ENCODE measurements at regions not wholly inside any gene's neighbourhood (a gene's known extent, or its start where the extent isn't known, plus 50 kb on each side); places are given as distances from the start of the nearest gene placed in this dataset.
A peak's percentile ranks its signal among the peaks of the same experiment; 100 is the strongest.

DNA sequence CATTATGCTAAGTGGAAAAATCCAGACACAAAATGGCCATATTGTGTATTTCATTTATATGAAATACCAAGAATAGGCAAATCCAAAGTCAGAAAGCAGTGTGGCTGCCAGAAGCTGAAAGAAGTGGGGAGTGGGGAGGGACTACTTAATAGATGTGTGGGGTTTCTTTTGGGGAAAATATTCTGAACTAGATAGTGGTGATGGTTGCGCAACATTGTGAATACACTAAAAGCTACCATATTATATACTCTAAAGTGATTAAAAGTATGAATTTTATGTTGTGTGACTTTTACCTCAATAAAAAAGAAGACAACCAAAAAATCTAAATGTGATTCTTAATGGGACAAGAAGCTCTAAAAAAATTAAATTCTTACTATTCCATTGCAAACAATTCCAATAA is 272.6 kb downstream of the DAD1 start:
- Histone ChIP-seq H3K4me3 (no peak overlapping the region), H3K9me3 (replicated peaks in 1 of 3) (no peaks in the 10 kb centered on the region), H3K4me1 (replicated peaks in 1 of 2) (no peaks in the 10 kb centered on the region), H3K36me3 (replicated peaks in 1 of 2) (no peaks in the 10 kb centered on the region), H3K27me3 (peaks cover 5% of the 10 kb centered on the region), H3K27ac (no peak overlapping the region)
- intact Hi-C loops (cut with DNase I) = loop anchor here in 1 of 2 donors (5.0 to 10.0 kb wide), 2 partner anchors 61 to 158 kb away; no protein-coding TSS in a partner anchor
- no peak for DNase-seq
- WGBS, 4 donors = 75 to 91% (median 81%) methylated on average over 1 of the region's 1 CpG
- TF ChIP-seq POLR2A (IDR thresholded peaks at IDR 0.05) = no peak
- TF ChIP-seq, protein P1, sequence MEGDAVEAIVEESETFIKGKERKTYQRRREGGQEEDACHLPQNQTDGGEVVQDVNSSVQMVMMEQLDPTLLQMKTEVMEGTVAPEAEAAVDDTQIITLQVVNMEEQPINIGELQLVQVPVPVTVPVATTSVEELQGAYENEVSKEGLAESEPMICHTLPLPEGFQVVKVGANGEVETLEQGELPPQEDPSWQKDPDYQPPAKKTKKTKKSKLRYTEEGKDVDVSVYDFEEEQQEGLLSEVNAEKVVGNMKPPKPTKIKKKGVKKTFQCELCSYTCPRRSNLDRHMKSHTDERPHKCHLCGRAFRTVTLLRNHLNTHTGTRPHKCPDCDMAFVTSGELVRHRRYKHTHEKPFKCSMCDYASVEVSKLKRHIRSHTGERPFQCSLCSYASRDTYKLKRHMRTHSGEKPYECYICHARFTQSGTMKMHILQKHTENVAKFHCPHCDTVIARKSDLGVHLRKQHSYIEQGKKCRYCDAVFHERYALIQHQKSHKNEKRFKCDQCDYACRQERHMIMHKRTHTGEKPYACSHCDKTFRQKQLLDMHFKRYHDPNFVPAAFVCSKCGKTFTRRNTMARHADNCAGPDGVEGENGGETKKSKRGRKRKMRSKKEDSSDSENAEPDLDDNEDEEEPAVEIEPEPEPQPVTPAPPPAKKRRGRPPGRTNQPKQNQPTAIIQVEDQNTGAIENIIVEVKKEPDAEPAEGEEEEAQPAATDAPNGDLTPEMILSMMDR (IDR thresholded peaks at IDR 0.05) = no peak

DNA sequence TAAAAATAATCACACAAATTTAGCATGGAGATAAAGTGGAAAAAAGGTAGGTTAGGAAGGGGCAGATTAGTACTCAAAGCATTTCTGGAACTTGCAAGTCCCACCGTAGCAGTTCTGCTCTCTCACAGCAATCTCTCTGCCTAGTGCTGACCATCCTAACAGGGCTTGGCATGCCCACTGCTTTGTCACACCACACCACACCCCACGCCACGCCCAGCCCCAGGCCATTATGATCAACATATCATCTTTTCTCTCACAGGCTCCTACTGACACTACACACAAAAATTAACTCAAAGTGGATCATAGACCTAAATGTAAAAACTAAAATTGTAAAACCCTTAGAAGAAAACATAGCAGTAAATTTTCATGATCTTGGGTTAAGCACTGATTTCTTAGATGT is 273.7 kb downstream of the DAD1 start:
- 79 to 94% (median 86%) methylated on average over 3 of the region's 3 CpGs for WGBS, 4 donors
- no peak overlapping the region for H3K27ac ChIP-seq
- intact Hi-C loops (cut with DNase I) = loop anchor here in 1 of 2 donors (5.0 to 10.0 kb wide), 2 partner anchors 62 to 159 kb away; no protein-coding TSS in a partner anchor

DNA sequence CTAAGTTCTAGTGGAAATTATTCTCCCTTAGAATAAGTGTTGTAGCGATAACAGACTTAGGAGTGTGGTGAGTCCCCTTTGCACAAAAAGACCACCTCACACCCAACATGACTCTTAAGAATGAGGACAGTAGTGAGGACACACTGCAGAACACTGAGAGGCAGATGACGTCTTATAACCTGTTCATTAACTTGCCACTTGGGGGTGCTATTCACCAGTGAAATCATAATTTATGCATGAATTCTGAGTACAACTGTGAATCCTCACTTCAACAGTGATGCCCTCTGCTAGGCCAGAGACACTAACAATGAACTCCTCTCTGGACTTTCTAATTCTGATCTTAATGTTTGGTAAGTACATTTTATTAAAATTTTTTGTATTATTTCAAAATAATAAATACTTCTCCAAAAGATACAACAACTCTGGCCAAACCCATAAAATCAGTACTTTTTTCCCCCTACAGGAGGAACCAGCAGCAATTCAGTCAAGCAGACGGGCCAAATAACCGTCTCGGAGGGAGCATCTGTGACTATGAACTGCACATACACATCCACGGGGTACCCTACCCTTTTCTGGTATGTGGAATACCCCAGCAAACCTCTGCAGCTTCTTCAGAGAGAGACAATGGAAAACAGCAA is 274.7 kb downstream of the DAD1 start:
- H3K27me3 ChIP-seq = peaks cover 5% of the 10 kb centered on the region
- H3K27ac ChIP-seq = no peak overlapping the region
- H3K4me1 ChIP-seq (replicated peaks in 1 of 2) = no peaks in the 10 kb centered on the region
- no peaks in the 10 kb centered on the region for H3K36me3 ChIP-seq (replicated peaks in 1 of 2)
- no peak overlapping the region for H3K4me3 ChIP-seq
- no peak for TF ChIP-seq POLR2A (IDR thresholded peaks at IDR 0.05)
- TF ChIP-seq, protein P1 (IDR thresholded peaks at IDR 0.05) = peak; percentile 49 to 74 (median 68)
- WGBS, 4 donors = 36 to 44% (median 41%) methylated on average over 6 of the region's 6 CpGs
- DNase-seq = peak in 4 of 7 donors; percentile 15 to 43 (median 39)
- no peaks in the 10 kb centered on the region for H3K9me3 ChIP-seq (replicated peaks in 1 of 3)
- intact Hi-C loops (cut with DNase I) = loop anchor here in 1 of 2 donors (10.0 kb wide), 1 partner anchor 160 kb away; no protein-coding TSS in a partner anchor

More for the DNA sequence above, 273.7 kb downstream of the DAD1 start:
- no peaks in the 10 kb centered on the region for H3K36me3 ChIP-seq (replicated peaks in 1 of 2)
- DNase-seq = no peak
- TF ChIP-seq POLR2A (IDR thresholded peaks at IDR 0.05) = no peak
- TF ChIP-seq, protein P1 (IDR thresholded peaks at IDR 0.05) = no peak
- H3K9me3 ChIP-seq (replicated peaks in 1 of 3) = no peaks in the 10 kb centered on the region
- no peaks in the 10 kb centered on the region for H3K4me1 ChIP-seq (replicated peaks in 1 of 2)
- H3K27me3 ChIP-seq = peaks cover 5% of the 10 kb centered on the region
- H3K4me3 ChIP-seq = no peak overlapping the region

DNA sequence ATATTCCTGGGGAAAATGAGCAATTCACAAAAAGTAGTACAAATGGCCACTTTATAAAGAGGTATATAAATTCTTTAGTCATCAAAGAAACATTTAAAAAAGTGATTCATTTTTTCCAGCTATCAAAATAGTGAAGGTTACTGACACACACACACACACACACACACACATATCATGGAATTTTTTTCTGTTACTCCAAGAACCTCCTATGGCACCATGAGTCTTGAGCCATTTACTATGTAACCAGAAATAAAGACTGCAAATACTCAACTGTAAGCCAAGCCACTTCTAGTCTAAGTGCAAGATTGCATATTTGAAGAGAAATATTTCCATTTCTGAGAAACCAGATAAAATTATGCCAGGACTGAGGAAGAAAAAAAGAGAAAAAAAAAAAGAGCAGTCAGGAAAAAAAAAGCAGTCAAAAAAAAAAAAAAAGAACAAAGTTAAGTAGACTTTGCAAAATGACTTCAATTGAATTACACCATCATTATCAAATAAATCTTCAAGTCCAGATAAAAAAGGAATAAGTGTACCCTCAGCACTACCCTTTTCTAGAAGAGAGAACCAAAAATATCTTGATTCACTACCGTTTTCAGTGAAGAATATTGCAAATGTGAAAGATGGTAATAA is 275.7 kb downstream of the DAD1 start:
- Histone ChIP-seq H3K4me1 (replicated peaks in 1 of 2) (no peaks in the 10 kb centered on the region), H3K36me3 (replicated peaks in 1 of 2) (no peaks in the 10 kb centered on the region), H3K27me3 (peaks cover 5% of the 10 kb centered on the region), H3K9me3 (replicated peaks in 1 of 3) (no peaks in the 10 kb centered on the region), H3K4me3 (no peak overlapping the region), H3K27ac (no peak overlapping the region)
- no peak for DNase-seq
- TF ChIP-seq, protein P1 (IDR thresholded peaks at IDR 0.05) = no peak
- no peak for TF ChIP-seq POLR2A (IDR thresholded peaks at IDR 0.05)
- intact Hi-C loops (cut with DNase I) = loop anchor here in 1 of 2 donors (10.0 kb wide), 1 partner anchor 162 kb away; no protein-coding TSS in a partner anchor
- WGBS, 4 donors = 17 to 26% (median 23%) methylated on average over 1 of the region's 1 CpG

Data from adrenal gland (tissue), 9 donors.